ENCODE measurements at regions not wholly inside any gene's neighbourhood (a gene's known extent, or its start where the extent isn't known, plus 50 kb on each side); places are given as distances from the start of the nearest gene placed in this dataset.
"Not testable (repeated sequence)": the region's sequence is repeated elsewhere in the genome, so short reads cannot be mapped to it uniquely, and the experiment has no call there.

- DNase-seq, result no peak
Observed at GRCh38 chr5:125912028-125912427, 511.2 kb upstream of the GRAMD2B start.

DNA sequence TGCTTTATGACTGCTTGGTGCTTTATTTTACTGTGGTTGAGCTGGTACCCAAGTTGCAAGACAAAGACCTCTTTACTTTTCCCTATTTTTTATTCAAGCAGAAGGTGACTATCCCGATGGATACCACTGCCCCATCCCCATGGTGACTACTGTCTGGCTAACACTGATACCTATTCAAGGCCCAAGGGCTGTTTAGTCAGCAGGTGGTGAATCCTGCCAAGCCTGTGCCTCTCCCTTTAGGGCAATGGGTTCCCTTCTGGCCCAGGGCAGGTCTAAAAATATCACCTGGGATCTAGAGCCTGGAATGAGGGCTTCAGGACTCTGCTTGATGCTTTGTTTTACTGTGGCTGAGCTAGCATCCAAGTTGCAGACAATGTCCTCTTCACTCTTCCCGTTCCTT lies 510.0 kb upstream of the GRAMD2B start:
- DNase-seq, result no peak

DNA sequence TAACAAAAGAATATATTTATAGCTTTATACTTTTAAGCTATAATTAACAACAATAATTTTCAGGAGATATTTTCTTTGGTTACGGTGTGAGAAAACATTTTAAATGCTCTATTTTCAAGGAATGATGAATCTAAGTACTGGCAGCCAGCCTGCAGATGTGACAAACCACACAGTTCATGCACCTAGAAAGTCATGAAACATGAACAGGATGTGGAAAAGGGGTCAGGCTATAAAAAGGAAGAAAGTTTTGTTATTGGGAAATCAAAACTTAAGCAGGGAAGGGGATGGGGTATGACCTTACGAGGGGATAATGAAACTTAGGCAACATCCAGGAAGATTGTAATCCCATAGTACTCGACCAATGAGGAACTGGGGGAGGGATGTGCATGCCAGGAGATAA lies 508.7 kb upstream of the GRAMD2B start:
- no peak for DNase-seq

GRCh38 chr5:125923958-125924357 lies 499.3 kb upstream of the GRAMD2B start:
- not testable (repeated sequence) for DNase-seq

GRCh38 chr5:125926172-125926571 lies 497.0 kb upstream of the GRAMD2B start:
- no peak for DNase-seq

DNA sequence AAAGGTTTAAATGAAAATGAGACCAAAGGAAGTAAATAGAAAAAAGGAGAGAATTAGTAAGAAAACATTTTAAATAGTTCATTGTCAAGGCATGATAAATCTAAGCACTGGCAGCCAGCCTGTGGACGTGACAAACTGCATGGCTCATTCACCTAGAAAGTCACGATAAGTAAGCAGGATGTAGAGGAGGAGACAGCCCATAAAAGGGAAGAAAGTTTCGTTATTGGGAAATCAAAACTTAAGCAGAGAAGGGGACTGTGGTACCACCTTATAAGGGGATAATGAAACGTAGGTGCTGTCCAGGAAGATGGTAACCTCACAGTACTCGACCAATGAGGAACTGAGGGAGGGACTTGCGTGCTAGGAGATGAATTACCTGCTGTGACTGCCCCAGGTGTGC lies 494.5 kb upstream of the GRAMD2B start:
- DNase-seq, result no peak

- DNase-seq, result no peak
Observed at GRCh38 chr5:125950012-125950615, 473.1 kb upstream of the GRAMD2B start.

GRCh38 chr5:125961150-125961549 lies 462.1 kb upstream of the GRAMD2B start:
- no peak for DNase-seq

GRCh38 chr5:125965577-125965976 lies 457.6 kb upstream of the GRAMD2B start:
- DNase-seq, result no peak

GRCh38 chr5:125967576-125967975 lies 455.6 kb upstream of the GRAMD2B start:
- no peak for DNase-seq

DNA sequence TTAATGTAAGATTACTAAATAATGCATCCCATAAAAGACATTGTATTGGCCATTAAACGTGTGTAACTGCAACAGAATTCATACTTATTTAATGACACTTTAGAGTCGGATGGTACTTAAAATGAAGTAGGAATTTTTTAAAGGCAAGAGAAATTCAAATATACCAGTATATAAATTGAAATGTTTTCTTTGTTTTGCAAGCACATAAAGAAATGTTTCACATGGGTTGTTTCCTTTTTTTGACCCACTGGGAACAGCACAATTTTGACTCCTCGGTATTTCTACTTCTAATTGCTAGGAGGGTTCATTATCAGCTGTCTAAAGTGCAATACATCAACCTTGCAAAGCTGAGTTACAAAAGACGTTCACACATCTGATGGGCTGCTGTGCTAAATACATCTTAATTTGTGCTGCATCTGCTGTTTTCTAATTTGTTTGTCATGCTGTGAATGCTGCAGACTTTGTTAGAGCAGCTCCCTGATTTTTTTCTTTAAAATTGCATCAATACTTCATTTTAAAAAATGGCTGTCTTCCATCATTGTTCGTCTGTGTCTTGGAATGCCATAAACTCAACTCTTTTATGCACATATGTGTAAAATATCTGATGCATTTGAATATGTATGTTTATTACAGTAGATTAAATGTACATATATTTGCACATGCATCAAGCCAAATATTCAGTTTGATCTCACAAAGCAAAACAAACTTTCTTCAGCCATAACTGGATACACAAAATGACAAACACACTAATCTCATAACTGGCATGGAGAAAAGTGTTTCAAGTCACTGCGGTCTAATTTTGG lies 454.0 kb upstream of the GRAMD2B start:
- DNase-seq, result no peak

DNA sequence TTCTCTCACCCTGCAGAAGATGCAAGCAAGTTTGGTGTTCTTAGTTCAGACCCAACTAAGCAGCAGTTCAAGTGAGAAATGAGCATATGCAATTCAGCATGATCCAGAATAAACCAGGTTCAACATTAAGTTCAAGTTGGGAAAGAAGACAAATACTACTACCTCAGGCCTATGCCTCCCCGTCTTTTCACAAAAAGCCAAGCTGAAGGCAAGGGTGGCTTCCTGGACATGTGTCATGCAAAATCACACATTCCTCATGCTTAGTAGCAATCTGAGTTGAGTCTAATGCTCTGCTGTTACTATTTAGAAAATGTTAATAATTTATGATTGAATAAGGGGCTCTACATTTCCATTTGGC lies 453.4 kb upstream of the GRAMD2B start:
- DNase-seq, result no peak

- DNase-seq, result no peak
Observed at GRCh38 chr5:125970631-125971307, 452.4 kb upstream of the GRAMD2B start.

DNA sequence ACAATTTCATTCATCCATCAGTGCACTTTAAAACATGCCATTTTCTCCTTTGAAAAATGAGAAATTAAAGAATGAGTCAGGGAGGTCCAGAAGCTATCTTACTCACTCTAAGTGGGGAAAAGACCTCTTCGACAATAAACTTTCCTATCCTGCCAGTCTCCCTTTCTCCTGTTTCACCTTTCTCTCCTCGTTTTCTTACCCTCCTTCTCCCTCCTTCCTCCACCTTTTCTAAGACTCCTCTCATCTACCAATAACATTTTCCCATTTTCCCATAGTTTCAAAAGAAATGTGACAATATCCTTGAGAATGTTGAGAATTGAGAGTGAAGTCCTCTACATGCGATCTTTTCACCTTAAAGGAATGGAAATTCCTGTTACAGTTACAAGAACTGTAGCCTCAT lies 450.5 kb upstream of the GRAMD2B start:
- no peak for DNase-seq

- DNase-seq, result no peak
Observed at GRCh38 chr5:125974679-125975078, 448.5 kb upstream of the GRAMD2B start.

- DNase-seq, result no peak
Observed at GRCh38 chr5:125976421-125977000, 446.7 kb upstream of the GRAMD2B start.

DNA sequence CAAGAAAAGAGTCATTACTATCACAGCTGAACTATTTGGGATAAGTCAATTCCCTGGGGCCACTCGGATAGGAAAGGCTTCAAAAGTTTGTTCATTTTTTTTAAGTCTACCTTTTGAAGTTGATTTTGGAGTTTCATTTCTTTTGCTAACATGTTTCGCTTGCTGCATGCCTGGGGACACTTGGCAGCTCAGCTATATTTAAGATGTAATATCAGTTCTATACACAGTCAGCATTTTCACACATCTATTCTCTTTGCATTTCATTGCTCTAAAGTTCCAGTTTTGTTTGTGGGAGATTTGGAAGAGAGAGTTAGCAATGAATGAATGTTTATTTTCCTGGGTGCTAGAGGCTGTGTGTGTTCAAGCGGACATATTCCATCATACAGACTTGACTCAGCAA lies 445.2 kb upstream of the GRAMD2B start:
- DNase-seq, result no peak

GRCh38 chr5:125979636-125980035 lies 443.6 kb upstream of the GRAMD2B start:
- no peak for DNase-seq

DNA sequence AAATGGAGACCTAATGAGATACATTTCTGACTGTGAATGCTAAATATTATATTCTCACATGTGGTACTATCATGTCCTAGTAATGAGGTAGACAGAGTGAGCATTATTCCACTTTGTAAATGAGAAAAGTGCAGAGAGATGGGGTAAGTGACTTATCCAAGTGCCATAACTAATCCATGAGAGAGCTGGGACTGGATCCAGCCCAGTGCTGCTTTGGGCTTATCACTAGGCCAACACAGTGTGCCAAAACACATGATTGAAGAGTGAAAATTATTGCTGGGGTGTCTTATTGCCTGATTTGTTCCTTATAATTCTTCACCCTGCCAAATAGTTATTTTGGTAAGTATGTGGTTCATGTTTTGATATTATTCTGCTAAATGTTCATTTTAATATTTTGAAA lies 442.2 kb upstream of the GRAMD2B start:
- no peak for DNase-seq

DNA sequence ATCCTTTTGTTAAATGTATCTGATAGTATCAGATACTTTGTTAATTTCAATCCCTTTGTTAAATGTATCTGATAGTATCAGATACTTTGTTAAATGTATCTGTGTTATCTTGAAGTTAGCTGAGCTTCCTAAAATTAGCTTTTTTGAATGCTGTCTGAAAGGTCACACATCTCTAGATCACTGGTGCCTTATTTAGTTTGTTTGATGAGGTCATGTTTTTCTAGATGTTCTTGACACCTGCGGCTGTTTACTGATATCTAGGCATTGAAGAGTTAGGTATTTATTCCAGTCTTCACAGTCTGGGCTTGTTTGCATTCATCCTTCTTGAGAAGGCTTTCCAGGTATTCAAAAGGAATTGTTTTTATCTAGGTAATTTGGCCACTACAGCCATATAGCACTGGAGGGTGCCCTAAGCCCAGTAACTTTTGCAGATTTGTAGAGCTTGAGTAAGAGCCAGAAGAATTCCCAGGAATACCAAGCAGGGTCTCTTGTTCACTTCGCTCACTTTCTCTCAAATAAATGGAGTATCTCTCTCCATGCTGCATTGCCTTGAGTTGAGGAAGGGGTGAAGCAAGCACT lies 435.4 kb upstream of the GRAMD2B start:
- DNase-seq, result no peak

GRCh38 chr5:125992050-125992449 lies 431.2 kb upstream of the GRAMD2B start:
- no peak for DNase-seq

DNA sequence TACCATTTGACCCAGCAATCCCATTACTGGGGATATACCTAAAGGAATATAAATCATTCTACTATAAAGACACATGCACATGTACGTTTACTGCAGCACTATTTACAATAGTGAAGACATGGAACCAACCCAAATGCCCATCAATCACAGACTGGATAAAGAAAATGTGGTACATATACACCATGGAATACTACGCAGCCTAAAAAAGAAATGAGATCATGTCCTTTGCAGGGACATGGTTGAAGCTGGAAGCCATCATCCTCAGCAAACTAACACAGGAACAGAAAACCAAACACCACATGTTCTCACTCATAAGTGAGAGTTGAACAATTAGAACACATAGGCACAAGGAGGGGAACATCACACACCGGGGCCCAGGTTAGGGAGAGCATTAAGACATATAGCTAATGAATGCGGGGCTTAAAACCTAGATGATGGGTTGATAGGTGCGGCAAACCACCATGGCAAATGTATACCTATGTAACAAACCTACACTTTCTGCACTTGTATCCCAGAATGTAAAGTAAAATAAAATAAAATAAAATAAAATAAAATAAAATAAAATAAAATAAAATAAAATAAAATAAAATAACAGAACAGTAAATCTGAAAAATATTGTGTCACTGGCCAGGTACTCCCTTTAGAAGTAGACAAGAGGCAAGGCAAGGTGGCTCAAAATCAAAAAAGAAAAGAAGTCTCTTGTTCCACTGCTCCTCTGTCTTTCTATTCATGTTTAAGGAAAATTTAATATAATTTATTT lies 423.8 kb upstream of the GRAMD2B start:
- not testable (repeated sequence) for DNase-seq

- DNase-seq, result no peak
Observed at GRCh38 chr5:126000507-126000906, 422.7 kb upstream of the GRAMD2B start.

All from stimulated activated CD8-positive, alpha-beta memory T cell treated with anti-CD3 and anti-CD28 coated beads, Interleukin-4, amount 100 ng/mL, for 48 hours (primary cell).